HG03280 (cell line): ENCODE measurements at regions not wholly inside any gene's neighbourhood (a gene's known extent, or its start where the extent isn't known, plus 50 kb on each side); places are given as distances from the start of the nearest gene placed in this dataset.
A peak's percentile ranks its signal among the peaks of the same experiment; 100 is the strongest.
"Not testable (repeated sequence)": the region's sequence is repeated elsewhere in the genome, so short reads cannot be mapped to it uniquely, and the experiment has no call there.

ENCODE experiments used
- ATAC-seq: cut with Tn5 transposase; IDR thresholded peaks from one replicate; pipeline ENCODE4 v1.9.1; 2021; ENCODE audit warnings: mild to moderate bottlenecking, moderate library complexity; ENCODE audit not compliant: unreplicated experiment

- ATAC-seq, result no peak
Measured at GRCh38 chr2:61774351-61774750, 79.5 kb downstream of the FAM161A start.

DNA sequence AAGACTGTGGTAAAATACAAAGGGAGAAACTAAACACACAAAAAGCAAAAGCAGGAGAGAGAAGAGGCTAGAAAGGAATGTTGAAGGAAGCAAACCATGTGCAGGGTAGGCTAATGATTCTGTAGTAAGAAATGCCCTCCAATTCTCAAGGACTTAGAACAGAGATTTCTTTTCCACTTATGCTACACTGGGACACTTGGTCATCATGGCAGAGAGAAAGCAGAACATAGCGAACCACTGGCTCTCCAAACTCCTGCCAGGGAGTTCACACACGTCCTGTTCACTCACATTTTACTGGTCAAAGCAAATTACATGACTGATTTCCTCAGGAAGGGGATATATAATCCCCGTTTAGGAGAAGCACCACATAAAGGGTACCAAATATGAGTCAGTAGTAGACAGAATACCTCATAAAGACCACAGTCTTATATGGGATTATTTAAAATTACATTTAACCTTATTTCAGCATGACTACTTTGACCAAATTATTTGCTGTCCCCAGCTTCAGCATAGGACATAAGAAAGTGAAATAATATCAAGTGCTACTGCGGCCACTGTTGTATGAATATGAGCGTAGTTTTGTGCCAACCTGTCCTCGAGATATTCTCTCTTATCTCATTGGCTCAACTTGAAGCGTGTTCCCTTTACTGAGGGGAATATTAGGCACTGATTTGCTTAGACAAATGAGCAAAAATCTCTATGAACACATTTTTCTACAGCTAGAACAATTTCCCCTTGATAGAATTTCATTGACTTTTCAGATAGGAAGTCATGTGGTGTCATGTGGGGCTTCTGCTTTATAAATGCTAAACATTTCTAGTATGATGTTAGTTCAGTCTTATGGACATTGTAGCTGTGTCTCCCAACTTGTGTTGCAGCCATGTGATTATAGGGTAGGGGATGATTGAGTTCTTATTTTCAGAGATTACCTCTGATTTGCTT, 81.7 kb downstream of the FAM161A start:
- ATAC-seq, result no peak

GRCh38 chr2:61770746-61771145, 83.1 kb downstream of the FAM161A start:
- no peak for ATAC-seq

DNA sequence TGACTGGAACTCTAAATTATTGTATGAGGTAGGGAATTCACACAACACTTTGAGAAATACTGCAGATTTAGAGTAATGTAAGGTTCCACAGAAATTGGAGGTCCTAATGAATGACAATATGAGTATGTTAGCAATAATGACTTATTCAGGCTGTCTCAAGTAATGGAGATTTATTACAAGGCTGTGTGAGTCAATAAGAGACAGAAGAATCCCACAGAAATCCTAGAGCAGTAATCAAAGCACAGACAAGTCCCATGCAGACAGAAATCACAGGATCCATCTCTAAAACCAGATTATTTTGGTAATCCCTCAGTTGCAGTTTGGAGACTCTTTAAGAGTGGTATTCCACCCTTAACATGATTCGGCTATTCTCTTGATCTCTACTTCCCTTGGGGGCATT, 83.6 kb downstream of the FAM161A start:
- no peak for ATAC-seq

- no peak for ATAC-seq
Measured at GRCh38 chr2:61769093-61769675, 84.7 kb downstream of the FAM161A start.

- peak; percentile 98 for ATAC-seq
Measured at GRCh38 chr2:61764035-61764800, 89.6 kb downstream of the FAM161A start.

DNA sequence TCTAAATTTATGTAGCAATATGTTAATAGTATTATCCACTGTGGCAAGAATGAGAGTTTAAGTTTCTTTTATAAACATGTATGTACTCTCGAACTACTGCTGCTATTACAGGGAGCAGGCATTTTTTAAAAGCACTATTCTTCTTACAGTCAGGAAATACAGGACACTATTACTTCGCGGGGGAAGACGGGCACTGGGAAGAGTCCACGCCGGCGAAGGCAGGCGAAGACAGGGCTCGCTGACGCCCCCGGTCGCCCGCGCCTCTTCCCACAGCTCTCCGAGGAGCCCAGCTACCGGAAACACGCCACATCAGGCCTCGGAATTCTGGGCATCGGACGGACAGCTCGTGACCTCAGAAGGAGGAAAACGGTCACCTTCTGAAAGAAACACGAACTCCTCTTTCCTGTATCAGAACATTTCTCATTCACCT, 90.2 kb downstream of the FAM161A start:
- ATAC-seq, result peak; percentile 21

DNA sequence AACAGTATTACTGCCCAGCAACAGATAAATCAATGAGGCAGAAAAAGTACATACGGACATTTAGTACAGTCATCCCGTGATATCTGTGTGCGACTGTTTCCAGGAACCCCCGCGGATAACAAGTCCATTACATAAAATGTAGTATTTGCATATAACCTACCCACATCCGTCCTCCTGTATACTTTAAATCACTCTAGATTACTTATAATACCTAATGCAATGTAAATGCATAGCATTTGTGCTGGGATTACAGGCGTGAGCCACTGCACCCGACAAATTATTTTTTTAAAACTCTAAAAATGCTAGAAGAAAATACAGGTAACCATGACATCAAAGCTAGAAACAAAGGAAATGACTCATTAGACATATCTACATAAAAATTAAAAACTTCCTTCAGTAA, 91.6 kb downstream of the FAM161A start:
- no peak for ATAC-seq

DNA sequence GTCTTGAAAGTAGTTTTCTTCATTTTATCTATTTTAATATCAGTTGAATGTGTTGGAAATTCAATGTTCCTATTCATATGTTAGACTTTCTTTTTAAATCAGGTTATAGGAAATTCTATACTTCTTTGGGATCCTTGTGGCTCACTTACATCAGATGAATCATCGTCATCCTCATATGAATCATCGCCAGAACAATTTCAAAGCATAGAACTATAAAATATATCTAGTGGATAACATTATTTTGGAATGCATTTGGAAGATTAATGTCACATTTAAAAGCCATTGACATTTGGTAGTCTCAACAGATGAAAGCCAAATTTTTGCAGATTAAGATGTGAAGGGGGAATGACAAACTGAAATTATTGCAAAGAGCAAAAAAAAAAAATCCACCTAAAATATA, 94.1 kb downstream of the FAM161A start:
- no peak for ATAC-seq

DNA sequence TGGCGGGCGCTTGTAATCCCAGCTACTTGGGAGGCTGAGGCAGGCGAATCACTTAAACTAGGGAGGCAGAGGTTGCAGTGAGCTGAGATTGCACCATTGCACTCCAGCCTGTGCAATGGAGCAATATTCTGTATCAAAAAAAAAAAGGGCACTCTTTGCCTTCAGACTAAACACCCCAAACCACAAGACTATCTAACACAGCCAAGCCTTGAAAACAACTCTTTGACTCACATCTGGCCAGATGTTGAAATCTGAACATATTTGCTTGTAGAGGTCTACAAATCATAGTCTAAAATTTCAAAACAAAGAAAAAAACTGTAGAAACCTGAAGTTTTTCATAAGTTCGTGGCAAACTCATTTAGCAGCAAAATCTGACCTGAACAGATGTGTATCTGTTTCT, 94.9 kb downstream of the FAM161A start:
- no peak for ATAC-seq

DNA sequence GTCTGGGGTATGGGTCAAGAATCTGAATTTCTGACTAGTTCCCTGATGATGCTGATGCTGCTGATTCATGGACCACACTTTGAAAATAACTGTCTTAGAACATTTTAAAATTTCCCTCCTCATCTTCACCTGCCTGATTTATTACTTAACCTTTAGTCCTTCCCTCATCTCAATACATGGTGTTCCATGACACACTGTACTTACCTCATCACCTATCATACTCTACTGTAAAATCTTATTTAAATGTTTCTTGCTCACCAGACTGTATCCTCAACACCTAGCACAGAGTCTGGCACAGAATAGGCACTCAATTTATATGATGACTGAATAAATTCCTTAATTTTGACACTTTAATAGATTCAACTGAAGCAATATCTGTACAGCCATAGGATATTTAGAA, 95.7 kb downstream of the FAM161A start:
- no peak for ATAC-seq

GRCh38 chr2:61753512-61753911, 100.3 kb downstream of the FAM161A start:
- no peak for ATAC-seq

- no peak for ATAC-seq
Measured at GRCh38 chr2:61750624-61751023, 103.2 kb downstream of the FAM161A start.

DNA sequence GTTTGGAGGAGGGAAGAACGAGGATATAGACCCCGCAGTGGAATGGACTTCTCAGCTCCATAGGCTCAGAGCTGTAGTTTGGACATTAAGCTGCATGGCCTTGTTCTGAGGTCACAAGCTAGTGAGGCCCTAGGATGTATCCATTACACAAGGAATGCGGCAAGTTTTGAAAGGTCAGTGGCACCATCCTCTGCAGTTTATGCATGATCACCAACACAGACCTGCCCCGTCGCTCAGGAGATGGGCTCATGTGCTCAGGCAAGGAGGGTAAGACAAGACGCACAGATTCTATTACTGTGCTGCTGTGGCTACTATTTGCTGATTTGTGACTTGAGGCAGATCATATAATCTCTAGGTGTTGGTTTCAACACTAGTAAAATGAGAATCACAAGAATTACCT, 110.9 kb downstream of the FAM161A start:
- ATAC-seq, result no peak

DNA sequence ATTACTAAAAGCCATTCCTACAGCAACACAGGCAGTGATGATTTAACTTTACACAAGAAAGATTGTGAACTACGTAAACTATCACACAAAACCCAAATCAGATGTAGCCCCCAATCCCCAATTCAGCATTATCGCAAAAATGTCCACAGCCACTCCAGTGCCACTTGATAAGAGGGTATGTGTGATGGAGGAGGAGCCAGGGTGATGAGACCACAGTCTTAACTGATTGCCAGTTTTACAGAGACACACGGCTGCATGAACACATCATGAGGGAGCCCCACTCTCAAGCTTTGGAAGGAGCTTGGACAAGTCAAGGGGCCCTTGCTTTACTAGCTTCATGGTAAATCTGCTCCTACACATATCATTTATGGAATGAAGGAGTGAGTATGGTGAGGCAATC, 116.0 kb downstream of the FAM161A start:
- no peak for ATAC-seq

DNA sequence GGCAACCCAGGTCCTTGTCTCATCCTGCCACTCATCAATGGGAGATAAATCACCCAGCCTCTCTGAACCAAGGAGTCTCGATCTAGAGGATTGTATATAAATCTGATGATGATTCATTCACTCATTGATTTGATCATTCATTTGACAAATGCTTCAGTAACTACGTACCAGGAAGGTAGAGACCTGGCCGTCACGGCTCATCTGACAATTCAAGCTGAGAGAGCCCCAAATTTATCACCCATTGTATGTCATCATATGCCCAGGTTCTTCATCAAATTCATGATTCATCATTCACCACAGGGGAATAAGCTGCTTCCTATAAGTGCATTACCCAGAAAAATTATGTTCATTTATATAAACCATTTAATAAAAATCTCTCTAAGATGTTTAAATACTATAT, 116.9 kb downstream of the FAM161A start:
- ATAC-seq, result no peak

DNA sequence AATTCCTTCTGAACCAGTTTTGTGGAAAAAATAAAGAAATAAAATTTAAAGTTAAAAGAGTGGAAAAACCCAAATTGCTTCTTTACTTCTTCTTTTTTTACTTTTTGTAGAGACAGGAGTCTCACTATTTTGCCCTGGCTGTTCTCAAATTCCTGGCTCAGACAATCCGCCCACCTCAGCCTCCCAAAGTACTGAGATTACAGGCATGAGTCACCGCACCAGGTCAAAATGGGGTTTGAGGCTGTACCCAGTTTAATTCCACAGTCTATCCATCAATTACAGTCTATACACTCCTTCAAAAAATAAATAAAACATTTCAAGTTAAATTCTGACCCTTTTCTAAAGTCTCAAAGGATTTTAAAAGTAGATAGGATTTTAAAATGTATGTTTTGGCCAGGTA, 120.3 kb downstream of the FAM161A start:
- no peak for ATAC-seq

DNA sequence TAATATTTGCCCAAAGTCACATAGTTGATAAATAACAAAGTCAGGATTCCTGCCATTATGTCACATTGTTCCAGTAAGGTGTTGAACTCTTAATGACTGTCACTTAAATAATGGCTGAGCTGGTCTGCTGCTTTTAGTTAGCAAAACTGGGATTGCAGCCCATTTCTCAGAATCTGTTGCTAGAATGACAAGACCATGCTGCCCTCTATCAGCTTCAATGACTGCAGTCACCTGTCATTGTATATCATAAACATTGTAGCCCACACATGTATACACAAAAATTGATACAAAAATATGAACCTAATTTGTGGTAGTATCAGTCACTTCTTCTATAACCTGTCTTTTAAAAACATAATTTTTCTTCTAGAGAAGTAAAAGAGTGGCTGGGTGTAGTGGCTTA, 121.1 kb downstream of the FAM161A start:
- ATAC-seq, result no peak

GRCh38 chr2:61727746-61728145, 126.1 kb downstream of the FAM161A start:
- ATAC-seq, result no peak

DNA sequence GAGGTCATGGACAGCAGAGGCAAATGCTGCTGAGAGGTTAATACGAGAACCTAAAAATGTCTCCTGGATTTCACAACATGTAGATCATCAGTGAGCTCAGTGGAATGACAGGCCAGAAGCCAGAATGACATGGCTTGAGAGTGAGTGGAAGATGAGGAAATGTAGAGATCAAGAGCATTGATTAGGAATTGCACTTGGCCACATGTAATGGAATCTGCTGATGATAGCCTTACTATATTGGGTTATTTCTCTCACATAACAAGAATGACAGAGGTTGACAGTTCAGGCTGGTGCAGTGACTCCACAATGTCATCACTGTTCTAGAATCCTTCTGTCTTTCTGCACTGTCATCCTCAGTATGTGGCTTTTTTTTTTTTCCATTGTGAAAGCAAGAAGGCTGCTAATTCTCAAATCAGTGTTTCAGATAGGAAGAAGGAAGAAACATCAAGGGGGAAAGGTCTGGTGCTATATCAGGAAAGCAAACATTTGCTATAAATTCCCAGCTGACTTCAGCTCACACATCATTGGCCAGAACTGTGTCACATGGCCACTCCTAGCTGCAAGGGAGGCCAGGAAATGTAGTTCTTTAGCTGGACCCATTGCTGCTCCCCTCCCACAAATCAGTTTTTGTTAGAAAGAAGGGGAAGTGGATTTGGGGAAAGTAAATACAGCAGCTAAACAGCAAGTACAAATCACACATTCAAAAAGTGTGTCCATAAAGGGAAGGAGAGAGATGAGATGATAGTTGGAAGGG, 127.2 kb downstream of the FAM161A start:
- ATAC-seq, result no peak

DNA sequence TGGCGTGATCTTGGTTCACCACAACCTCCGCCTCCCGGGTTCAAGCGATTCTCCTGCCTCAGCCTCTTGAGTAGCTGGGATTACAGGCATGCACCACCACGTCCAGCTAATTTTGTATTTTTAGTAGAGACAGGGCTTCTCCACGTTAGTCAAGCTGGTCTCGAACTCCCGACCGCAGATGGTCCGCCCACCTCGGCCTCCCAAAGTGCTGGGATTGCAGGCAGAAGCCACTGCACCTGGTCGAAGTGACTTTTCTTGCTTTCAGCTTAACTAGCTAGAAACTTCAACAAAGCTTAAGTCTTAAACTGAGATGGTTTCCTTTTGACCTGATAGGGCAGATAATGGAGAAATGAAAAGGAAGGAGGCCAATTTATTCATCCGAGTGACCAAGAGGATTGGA, 130.5 kb downstream of the FAM161A start:
- ATAC-seq, result not testable (repeated sequence)
